NCI-H524 treated with DMSO at 0.1 percent for 48 hours (cell line): ENCODE measurements at regions not wholly inside any gene's neighbourhood (a gene's known extent, or its start where the extent isn't known, plus 50 kb on each side); places are given as distances from the start of the nearest gene placed in this dataset.
"Not testable (repeated sequence)": the region's sequence is repeated elsewhere in the genome, so short reads cannot be mapped to it uniquely, and the experiment has no call there.

Experiments
- DNase-seq: peaks from one replicate; lab custom pipeline; 2025; lab: John Stamatoyannopoulos, UW

DNA sequence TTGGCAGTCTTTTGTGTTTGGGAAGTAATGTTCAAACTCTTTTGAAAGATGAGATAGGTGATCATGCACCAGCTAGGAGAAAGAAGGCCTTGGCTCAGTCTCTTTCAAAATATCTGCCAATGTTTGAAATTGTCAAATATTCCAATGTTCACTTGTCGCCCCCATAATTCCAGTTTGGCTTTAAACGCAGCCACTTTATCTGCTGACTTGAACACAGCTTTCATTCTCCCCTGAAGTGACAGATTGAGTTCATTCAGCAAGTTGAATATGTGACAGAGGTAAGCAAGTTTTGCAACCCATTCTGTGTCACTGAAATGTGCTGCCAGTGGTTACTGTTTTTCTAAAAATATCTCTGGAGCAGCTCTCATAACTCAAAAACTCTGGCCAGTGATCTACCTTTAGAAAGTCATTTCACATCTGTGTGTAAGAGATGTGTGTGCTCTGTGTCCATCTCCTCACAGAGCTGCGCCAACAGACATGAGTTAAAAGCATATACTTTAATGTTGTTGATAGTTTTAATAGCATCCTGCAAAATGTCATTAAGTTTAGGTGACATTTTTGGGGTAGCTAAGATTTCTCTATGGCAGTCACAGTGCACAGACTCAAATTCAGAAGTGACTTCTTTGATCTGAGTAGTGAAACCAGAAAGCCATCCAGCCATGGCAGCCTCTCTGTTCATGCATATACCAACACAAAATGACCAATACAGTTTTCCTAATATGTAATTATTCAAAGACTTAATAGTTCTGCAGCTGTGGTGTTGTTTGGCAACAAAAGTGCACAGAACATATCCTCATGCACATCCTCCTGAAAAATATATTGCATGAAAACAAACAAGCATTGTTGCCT, 614.3 kb upstream of the MIS18BP1 start:
- no peak for DNase-seq

- DNase-seq = peak; percentile 21
Observed at GRCh38 chr14:45838597-45838996, 585.6 kb upstream of the MIS18BP1 start.

DNA sequence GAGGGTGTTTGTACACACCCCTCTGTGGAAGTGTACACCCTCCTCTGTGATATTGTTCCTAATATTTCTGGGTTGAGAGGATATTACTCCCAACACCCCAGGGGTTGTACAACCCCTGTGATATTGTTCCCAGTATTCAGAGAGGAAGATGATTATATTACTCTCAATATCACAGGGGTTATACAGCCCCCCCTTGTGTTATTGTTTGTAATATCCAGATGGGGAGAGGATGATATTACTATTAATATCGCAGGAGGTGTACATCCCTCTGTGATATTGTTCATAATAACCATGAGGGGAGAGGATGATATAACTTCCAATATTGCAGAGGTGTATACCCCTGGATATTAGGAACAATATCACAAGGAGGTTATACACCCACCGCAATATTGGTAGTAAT, 566.1 kb upstream of the MIS18BP1 start:
- no peak for DNase-seq

DNA sequence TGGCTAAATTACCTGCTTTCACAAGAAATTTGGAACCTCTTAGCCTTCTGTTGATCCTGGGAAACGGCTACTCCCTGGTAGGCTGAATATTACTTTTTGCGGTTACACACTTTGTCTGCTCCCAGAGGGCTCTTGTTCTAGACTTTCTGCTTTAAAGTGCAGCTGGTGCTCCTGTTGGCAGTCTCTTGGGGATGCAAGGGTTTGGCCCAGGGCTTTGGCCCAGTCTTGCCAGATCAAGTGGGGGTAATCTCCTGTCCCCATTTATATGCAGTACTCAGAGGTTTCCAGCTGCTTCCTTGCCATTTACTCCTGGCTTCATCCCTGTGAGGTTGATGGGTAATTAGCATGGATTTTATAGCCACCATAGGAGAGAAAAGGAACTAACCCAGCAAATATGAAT, 558.2 kb upstream of the MIS18BP1 start:
- DNase-seq = no peak

GRCh38 chr14:45810152-45810872, 557.3 kb upstream of the MIS18BP1 start:
- DNase-seq = no peak

DNA sequence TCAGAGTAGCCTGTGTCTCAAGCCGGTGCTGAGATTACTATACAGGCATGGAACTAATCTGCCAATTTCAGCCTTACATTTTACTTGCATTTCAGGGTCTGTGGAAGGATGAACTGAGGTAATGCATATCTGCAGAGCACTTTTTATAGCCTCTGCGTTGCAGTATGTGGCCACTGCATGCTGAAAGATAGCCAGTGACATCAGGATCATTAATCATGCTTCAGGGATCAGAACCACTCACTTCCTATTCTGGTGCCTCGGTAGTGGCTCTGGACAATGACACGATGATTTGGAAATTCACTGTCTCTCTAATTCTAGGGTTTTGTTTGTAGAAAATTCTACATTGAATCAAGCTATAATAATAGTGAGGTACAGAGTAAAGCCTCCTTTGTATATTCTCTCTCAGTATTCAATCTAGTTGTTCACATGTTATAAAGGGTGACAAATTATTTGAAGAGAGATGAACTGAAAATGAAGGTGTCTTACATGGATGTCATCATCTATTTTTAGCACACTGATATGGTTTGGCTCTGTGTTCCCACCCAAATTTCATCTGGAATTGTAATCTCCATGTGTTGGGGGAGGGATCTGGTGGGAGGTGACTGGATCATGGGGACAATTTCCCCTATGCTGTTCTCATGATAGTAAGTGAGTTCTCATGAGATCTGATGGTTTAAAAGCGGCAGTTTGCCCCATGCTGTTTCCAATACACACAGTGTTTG, 554.3 kb upstream of the MIS18BP1 start:
- DNase-seq = no peak

DNA sequence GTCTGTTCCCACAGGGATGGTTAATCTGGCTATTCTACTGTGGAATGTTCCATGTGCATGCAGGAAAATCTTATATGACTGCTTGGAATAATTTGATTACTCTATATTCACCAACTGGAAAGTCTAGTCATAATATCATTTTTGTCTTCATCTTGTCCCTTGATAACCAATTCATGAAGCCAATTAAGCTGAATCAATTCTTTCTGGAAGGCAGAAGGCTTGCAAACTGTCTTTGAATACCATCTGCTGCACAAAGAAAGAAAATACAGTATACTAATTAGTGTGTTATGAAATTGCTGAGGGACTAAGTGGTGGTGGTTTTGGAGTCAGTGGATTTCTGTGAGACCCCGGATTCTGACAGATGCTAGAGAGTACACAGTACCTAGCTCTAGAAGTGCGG, 546.5 kb upstream of the MIS18BP1 start:
- DNase-seq = no peak

GRCh38 chr14:45798659-45799058, 545.7 kb upstream of the MIS18BP1 start:
- no peak for DNase-seq

DNA sequence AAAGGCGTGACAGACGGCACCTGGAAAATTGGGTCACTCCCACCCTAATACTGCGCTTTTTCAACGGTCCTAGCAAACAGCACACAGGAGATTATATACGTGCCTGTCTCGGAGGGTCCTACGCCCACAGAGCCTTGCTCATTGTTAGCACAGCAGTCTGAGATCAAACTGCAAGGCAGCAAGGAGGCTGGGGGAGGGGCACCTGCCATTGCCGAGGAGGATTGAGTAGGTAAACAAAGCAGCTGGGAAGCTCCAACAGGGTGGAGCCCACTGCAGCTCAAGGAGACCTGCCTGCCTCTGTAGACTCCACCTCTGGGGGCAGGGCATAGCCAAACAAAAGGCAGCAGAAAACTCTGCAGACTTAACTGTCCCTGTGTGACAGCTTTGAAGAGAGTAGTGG, 543.0 kb upstream of the MIS18BP1 start:
- not testable (repeated sequence) for DNase-seq

DNA sequence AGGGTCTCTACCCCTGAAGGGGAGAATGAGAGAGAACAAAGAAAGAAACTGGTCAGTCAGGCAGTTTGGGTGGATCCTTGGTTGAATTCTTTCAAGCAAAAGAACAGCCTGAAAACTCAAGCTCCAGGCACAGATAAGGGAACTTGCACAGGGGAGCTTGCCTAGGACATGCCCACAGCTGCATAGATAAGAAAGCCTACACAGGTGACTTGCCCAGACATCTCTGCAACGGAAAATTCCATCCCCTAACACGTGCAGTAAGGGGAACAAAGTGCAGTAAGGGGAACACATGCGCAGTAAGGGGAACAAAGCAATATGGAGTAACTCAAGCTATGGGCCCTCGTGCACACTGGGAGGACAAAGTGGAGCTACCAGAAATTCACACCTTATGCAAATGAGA, 540.1 kb upstream of the MIS18BP1 start:
- DNase-seq = no peak

DNA sequence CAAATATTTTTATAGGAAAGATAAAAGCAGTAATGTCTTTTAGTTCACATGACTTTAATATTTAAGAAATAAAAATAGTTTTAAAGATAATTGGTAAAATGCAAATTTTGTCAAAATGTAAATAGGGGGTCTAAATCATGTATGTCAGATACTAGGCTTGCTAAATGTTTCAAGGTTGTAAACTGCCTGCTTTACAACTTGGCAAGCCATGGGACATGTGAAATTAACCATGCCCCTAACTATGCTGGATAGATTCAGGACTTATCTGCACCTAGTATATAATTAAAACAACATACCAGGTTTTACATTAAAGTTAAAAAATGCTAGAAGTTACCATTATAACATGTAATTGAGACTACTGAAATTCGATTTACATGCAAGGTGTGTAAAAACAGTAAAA, 537.3 kb upstream of the MIS18BP1 start:
- DNase-seq = no peak

DNA sequence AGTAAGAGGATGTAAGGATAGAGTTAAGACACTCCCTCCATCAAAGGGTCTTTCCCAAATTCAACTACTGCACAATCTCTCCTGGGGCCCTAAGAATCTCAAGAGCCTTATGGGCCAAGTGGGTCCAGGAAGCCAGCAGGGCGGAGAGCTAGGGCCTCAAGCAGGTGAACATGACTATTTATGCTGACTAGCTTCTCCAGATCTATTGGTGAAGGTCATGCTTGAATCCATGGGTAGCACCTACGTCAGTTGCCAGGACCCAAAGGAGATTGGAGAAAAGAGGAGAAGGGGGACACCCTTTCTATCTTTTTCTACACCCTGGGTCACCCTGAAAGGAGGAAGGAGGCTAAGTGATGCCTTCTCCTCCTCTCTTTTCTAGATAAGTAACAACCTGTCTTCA, 534.2 kb upstream of the MIS18BP1 start:
- no peak for DNase-seq

- DNase-seq = no peak
Observed at GRCh38 chr14:45786266-45786665, 533.3 kb upstream of the MIS18BP1 start.

DNA sequence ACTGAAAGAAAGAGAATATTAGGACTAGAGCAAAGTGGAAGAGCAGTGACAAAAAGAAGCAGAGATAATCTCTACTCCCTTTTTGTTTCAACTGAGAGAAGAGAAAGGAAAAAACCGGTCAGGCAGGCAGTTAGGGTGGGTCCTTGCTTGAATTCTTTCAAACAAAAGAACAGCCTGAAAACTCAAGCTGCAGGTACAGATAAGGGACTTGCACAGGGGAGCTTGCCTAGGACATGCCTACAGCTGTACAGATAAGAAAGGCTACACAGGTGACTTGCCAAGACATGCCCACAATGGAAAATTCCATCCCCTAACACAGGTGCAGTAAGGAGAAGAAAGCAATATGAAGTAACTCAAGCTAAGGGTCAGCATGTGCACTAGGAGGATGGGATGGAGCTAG, 532.2 kb upstream of the MIS18BP1 start:
- no peak for DNase-seq

DNA sequence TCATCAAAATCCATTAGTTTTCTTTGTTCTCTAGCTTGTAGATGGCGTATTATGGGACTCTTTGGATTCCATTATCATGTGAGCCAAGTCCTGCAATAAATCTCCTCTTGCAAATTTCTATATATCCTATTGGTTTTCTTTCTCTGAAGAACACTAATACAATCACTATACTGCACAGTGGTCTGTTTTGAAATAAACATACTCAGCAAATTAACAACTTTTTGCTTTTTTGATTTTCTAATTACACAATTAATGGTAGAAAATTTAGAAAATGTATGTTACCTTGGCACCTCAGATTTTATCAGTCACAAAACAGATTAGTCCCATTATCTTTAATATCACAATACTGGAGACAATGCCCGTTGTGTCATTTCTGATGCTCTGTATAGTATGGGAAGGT, 513.2 kb upstream of the MIS18BP1 start:
- DNase-seq = no peak

GRCh38 chr14:45757655-45758054, 504.7 kb upstream of the MIS18BP1 start:
- DNase-seq = no peak

GRCh38 chr14:45756412-45756811, 503.4 kb upstream of the MIS18BP1 start:
- DNase-seq = not testable (repeated sequence)

DNA sequence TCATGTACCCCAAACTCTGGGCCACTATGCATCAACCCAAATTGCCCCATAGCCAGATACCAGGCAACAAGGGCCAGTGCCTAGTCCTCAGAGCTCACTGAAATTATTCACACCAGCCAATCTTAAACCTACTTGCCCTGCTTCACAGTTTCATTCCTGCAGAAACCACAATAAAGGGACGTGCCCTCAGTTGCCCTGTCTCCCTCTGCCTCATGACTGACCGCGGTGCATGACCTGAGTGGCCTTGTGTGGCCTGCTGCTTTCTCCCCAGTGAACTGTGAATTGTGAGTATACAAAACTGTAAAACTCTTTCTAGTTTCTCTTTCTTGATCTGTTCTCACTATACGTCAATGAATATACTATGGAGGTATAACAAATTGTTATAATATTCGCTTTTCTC, 490.9 kb upstream of the MIS18BP1 start:
- no peak for DNase-seq

DNA sequence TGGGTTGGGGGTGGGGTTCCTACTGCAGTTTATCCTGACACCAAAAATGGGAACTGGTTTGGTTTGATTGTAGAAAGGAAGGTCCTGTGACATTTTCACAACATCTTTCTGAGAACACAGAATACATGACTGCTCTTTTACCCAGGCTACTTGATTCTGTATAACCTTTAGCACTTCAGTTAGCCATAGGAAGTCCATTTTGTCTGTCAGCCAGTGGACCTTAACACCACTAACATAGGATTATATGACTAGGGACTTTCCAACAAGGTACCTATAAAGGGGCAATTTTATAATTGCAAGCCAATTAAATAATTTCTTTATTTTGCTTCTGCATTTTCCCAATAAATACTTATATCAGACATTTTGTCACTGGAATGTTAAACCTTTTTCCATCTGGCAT, 489.2 kb upstream of the MIS18BP1 start:
- DNase-seq = no peak

DNA sequence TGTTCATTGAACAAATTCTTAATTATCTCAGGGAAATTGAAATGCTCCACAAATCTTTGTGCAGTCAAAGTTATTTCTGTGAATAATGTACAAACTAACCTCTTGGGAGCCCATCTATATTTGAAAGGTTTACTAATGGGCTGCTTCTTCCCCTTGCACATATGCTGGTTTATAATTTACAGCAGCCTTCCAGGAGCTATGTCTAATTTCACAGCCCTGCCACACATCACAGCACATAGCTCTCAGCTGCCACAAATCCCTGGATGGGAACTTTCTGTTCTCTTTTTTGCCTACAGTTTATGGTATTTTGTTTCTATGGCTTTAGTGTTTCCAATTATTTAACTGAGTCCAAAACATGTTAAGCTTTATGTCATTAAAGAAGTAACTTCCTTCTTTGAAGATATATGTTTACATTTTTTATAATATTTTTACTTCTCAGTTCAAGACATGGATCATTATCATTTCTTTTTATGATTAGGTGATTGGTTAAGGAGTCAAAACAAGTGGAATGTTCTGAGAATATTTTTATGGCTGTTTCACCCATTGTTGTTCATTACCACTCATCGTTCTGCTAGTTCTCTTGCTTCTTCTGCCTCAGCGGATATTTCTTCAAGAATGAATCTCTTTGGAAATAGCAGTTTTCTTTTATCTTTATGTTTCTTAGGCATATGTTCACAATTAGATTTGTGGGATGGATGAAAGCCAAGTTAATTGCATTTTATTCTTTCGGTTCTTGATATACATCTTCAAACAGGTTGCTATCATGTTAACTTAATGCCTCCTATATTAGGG, 475.6 kb upstream of the MIS18BP1 start:
- no peak for DNase-seq

- DNase-seq = no peak
Observed at GRCh38 chr14:45727133-45727532, 474.1 kb upstream of the MIS18BP1 start.

GRCh38 chr14:45721472-45721871, 468.5 kb upstream of the MIS18BP1 start:
- DNase-seq = no peak
